ENCODE measurements at regions not wholly inside any gene's neighbourhood (a gene's known extent, or its start where the extent isn't known, plus 50 kb on each side); places are given as distances from the start of the nearest gene placed in this dataset.
A peak's percentile ranks its signal among the peaks of the same experiment; 100 is the strongest.

DNA sequence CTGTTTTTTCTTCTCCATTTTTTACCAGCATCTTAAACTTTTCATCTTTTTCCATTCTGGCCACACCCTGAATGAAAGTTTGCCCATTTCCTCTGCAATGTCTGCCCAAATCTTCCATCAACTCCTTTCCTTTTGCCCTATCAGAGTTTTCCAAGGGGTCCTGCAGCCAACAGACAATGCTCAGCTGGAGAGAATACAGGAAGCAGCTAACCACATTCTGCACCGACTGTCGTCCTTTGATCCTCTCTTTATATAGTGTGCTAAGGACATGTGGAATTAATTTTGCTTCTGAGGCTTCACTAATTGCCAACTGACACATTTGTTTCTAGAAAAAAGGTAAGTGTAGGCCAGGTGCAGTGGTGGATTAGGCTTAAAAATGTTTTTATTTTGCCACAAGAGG, 50.5 kb upstream of the DLX2 start:
- DNase-seq: no peak

DNA sequence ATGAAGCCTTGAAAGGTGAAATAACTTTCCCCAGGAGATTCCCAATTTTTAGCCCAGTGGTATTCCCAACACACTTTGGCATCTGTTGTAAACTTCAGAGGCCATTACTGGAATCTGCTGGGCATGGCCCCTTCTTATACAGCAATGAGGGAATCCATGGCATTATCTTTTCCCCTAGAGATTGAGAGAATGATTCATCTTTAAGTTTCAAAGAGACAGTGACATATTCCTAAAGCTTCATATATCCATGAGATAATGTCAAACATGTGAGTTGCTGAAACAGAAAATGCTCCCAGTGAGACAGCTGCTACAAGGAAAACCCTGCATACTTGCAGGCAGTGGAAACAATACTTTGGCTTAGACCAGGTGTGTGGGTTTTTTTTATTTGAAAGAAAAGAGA, 51.1 kb upstream of the DLX2 start:
- no peak for DNase-seq

DNA sequence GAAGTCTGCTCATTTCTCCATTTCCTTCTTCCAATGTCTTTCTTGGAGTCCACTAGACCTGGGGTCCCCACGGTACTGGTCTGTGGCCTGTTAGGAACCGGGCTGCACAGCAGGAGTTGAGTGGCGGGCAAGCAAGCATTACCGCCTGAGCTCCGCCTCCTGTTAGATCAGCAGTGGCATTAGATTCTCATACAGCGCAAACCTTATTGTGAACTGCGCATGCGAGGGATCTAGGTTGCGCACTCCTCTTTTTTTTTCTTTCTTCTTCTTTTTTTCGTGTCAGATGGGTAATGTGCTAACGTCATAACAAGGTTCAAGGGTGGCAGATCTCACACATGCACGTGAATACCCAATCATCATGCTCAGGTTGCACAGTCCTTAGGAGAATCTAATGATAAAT, 53.1 kb upstream of the DLX2 start:
- no peak for DNase-seq

DNA sequence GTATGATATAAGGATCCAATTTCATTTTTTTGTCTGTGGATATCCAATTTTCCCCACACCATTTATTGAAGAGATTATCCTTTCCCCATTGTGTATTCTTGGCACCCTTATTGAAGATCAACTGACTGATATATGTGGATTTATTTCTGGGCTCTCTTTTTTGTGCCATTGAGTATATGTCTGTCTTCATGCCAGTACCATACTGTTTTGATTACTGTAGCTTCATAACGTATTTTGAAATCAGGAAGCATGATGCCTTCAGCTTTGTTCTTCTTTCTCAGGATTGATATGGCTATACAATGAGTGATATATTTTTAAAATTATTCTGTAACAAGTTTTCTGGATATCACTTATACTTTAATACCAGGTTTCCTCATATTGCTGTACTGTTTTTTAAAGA, 58.1 kb upstream of the DLX2 start:
- DNase-seq: no peak

DNA sequence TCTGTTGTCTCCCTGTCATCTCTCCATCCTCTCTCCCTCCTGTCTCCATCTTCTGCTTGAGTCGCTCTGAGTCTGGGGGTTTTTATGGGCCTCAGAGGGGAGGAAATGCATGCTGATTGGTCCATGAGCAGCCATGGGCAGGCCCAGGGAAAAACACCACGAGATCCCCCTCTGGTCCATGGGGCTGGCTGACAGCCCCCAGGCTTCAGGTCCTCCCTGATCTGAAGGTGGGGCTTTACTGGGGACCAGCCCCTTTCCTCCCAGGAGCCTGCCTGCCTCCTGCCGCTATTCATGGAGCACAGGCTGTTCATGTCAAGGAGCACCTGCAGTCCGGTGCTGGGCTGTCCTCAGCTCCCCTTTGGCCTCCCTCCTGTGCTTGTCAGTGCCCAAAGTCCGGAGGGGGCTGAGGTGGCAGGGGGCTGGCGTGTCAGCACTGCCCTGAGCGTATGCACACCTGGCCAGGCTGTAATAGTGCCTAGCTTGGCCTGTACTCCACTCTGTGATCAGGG, 59.6 kb upstream of the DLX2 start:
- no peak for DNase-seq

DNA sequence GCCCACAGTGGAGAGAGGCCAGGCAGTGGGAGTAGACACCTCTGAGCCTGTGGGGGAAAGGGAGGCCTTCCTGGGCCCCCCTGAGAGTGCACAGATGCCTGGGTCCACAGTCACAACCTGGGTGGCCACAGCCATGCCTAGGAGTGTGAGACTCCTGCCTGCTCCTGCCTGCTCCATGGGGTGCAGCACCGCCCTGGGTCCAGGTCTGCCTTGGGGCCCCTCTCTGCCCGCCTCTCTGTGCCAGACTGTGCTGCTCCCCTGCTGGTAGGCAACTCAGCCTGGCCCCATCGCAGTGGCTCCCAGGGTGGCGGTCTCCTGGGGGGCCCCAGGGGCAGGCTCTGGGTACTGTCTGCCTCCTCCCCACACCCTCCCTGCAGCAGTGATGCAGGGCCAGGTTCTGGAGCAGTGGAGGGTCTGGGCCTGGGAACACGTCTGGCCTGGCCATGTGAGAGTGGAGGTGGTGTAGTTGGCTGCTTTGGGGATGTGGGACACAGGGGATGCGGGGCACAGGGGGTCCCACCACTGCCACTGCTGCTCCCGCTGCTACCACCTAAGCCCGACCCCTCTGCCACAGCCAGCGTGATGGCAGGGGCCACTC, 60.1 kb upstream of the DLX2 start:
- DNase-seq: no peak

DNA sequence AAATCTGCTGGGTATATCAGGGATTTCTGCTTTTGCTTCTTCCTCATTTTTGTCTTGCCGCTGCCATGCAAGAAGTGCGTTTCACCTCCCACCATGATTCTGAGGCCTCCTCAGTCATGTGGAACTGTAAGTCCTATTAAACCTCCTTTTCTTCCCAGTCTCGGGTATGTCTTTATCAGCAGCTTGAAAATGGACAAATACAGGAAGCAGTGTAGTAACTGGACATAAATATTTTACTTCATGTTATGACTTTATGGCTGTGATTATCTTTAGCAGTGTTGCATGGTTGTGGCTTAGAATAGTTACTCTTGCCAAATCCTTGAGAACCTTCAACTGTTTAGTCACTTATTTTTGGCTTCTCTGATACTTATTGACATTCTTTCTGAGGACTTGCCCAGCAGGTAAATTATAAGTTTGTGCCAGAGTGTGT, 66.2 kb upstream of the DLX2 start:
- DNase-seq: no peak

DNA sequence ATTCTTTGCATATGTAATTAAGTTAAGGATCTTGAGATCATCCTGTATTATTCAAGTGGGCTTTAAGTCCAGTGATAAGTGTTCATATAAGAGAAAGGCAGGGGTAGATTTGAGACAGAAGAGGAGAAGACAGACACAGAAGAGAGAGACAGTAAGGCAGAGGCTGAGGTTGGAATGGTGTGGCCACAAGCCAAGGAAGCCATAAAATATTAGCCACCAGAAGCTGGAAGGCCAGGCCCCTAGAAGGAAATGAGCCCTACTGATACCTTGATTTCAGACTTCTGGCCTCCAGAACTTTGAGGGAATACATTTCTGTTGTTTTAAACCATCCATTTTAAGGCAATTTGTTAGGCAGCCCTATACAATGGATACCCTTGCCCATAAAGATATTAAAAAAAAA, 66.9 kb upstream of the DLX2 start:
- DNase-seq: no peak

DNA sequence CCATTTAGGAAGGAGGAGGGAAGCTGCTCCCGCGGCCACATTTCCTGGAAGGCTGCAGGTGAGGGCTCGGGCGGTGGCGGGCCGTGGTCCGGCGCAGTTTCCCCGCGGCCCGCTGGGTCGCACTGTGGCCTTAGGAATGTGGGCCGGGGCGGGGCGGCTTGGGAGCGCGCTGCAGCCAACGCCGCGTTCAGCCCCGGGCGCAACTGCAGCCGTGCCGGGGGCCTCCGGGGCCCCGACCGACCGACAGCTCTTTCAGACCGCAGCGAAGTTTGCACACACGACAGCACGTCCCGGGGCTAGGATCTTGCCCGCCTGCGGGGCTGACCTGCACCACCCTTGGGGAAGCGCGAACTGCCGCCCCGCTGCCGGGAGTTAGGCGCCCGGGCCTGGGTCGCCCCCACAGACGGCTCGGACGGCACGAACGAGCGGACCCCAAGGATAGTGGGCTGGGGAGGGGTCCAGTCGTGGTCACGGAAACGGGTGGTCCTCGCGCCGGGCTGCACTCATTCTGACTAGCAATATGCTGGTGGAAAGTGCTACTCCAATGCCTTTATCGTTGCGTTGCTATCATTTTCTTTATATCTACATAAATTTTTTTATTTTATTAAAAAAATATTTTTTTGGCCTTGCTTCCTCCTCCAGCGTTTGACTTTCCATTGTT, 69.9 kb upstream of the DLX2 start:
- peak; percentile 14 to 94 for DNase-seq

DNA sequence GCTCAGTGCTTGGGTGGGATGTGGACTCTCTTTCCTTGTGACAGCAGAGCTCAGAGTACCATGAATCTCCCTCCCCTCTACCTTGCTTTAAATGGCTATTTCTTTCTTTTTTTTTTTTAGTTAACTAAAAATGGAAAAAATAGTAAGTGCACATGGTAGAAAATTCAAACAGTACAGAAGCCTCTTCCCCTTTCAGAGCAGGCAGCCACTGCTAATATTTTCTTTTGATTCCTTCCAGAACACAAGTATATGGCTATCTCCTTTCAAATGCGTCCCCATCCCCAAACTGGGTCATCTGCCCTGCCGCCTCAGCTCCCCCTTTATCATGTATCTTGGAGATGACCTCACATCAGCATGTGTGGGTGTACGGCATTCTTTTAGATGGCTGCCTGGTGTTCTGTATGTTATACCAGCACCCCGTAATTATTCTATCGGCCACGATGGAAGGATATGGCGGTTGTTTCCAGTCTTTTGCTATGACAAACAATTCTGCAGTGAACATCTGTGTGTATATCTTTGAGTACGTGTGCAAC, 70.5 kb upstream of the DLX2 start:
- DNase-seq: no peak

DNA sequence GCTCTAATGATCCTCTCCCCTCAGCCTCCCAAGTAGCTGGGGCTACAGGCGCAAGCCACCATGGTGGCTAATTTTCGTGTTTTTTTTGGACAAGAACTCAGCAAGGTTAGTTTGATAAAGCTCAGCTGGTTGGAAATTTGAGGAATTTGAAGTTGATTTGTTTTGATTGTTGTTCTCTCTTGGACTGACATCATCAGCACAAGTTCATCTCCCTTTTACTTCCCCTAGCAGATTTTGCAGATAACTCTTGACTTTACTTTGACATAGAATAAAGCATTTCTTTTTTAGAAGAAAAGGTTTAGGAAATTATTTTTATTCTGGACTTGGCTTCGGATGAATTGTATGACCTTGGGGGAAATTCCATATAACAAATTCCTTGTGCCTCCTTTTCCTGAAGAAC, 74.9 kb upstream of the DLX2 start:
- DNase-seq: no peak

DNA sequence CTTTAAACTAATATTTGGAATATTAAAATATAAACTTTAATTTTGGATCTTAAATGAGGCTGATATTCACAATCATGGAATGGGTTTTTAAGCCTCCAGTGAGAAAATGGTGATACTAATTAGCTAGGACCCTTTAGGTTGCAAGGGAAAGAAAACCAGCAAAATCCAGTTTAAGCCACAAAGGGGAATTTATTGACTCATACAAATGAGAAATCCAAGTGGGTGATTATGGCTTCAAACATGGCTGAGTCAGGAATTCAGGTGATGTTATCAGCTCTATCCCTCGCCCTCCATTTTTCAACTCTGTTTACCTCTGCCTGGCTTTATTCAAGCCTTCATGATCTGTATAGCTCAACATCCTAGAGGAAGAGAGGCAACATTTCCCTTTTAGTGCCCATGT, 75.3 kb upstream of the DLX2 start:
- DNase-seq: peak; percentile 34 to 39

DNA sequence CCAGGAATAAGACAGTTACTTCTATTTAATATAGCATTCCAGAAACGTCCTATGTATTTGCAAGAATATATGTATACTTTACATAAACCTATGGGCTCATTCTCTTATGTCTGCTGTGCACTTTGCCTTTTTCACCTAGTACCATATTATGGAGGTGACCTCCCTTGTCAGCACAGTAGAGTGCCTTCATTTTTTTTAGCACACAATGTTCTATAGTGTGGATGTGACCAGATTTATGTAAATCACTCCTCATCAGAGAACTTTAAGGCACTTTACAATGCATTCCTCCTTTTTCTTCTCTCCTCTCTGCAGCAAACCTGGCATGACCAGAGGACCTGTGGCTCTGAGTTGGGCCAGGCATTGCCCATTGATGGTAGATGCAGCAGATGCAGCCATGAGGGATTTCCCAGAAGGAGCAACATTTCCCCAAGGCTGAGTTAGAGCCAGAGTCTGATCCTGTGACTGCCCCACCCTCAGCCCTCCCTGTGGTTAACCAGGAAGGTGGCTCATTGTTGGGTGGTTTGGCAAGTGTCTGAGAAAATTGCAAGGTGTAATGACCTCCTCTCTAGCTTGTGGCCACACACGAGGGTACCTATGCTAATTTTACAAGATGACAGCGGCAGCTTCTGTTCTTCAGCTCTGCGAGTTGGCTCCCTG, 76.5 kb upstream of the DLX2 start:
- DNase-seq: no peak

DNA sequence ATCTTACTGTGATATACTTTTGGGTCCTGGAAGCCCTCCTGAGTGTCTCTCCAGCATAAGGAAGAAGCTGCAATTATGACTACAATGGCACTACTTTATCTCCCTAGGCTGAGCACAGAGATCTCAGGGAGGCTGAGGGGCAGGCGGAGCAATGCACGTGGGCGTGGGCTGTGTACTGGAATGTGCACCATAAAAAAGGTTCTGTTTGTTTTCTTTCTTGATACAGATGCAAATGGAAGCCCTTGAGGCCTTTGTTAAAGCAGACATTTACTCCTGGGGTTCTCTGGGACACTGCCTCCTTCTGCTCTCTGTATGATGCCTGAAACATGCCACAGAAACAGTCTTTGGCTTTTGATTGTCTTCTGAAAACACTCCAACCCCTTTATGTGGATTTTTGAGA, 79.1 kb upstream of the DLX2 start:
- DNase-seq: peak in 1 of 2 experiments; percentile 42

DNA sequence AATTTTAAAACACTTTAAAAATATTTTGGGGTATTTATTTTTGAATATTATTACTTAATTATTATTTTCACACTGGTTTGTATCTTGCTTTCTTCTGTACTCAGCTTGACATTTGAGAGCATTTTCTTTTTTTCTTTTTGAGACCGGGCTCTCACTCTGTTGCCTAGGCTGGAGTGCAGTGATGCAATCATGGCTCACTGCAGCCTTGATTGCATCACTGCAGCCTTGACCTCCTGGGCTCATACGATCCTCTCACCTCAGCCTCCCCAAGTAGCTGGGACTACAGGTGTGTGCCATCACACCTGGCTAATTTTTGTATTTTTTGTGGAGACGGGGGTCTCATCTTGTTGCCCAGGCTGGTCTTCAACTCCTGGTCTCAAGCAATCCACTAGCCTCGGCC, 79.9 kb upstream of the DLX2 start:
- DNase-seq: no peak

DNA sequence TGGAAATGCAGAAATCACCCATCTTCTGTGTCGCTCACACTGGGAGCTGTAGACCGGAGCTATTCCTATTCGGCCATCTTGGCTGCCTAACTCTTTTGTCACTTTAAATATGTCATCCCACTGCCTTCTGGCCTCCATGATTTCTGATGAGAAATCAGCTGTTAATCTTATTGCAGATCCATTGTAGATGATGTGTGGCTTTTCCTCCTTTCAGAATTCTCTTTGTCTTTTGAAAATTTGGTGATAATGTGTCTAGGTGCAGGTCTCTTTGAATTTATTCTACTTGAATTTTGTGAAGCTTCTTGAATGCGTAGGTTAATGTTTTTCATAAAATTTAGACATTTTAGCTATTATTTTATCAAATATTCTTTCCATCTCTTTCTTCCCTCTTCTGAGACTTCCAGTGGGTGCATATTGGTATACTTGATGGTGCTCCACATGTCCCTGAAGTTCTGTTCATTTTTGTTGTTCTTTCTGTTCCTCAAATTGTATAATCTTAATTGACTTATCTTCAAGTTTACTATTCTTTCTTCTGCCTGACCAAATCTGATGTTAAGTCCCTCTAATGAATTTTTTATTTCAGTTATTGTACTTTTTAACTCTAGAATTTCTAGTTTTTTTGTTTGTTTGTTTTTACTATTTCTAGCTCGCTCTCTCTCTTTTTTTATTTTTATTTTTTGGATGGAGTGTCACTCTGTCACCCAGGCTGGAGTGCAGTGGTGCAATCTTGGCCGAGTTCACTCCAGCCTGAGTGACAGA, 90.8 kb upstream of the DLX2 start:
- DNase-seq: no peak

DNA sequence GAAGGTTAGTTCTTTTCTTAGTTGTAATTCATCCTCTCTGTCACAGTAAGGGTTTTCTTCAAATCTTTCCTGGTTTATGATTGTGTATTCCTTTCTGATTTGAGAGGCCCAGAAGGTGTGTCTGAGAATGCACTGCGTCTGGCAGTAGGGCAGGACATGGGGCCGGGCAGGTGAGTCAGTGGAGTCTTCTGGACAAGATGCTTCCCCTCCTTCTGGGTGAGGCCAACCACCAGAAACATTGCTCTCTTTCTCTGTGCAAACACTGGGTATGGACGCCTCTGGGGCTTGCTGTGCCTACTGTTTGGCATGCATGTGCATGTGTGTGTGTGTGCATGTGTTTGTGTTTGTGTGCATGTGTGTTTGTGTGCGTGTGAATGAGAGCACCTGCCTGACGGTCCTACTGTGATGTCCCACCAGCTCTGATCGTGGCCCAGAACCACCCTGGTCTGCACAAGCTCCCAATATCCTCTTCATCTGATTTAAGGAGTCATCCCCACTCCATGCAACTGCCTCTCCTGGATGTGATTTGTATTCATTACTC, 93.2 kb upstream of the DLX2 start:
- no peak for DNase-seq

DNA sequence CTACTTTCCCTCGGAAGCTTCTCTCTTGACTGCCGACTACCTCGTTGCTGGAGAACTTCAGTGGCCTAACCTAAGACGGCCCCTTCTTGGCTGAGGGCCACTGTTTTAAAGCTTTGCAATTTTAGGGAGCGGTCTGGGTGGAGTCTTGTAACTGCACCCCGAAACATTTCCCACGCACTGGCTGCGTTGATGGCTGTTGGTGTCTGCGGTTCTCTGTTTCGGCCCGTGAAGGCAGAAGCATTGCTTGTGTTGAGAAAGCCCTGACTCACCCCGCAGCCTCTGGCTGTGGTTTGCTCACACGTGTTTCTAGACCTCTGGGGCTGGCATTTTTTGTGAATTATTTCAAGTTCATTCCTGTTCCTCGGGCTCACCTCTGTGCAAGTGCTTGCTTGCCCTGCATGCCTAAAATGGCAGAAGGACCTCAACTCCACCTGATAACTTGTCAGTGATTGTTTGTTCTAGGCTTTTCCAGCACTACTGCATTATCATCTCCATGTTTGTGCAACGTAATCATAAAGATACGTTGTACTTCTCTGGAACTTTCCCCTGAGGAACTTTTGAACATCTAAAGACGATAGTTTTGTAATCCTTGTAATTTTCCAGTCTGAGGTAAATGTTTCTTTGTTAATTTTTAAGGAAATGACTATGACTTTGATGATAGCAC, 94.2 kb upstream of the DLX2 start:
- DNase-seq: no peak

DNA sequence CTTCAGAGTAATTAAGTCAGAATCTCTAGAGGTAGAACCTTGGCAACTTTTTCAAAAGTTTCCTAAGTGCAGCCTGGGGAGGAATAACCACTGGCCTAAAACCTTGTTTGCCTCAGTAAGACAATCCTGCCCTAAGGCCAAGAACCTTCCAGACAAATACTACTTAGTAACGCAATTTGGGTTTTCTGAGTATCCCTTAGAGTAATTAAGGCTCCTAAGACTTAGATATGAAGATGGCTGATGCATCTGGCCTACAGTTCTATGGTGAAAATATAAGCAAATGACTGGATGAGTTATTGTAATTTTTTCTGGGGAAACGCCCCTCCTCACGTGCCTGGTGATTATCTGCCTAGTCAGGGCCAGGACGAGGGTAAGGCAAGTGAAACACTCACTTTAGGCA, 95.7 kb upstream of the DLX2 start:
- no peak for DNase-seq

DNA sequence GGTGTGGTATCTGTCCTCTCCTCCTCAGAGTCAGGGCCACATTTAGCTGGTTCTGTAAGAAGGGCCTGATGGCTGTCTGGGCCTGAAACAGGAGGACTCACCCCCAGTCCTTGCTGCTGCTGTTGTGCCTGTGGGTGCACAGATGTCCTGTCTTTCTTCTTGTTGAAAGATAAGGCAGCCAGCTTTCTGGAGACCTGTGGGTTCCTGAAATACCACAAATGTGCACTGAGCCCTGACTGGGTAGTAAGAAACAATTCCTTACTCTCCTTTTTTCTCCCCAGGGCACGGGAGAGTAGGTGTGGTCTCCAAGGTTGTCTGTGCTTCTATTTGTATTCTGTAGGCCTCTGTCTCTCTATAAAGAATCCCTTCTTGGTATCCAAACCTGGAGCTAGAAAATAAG, 96.2 kb upstream of the DLX2 start:
- DNase-seq: no peak

DNA sequence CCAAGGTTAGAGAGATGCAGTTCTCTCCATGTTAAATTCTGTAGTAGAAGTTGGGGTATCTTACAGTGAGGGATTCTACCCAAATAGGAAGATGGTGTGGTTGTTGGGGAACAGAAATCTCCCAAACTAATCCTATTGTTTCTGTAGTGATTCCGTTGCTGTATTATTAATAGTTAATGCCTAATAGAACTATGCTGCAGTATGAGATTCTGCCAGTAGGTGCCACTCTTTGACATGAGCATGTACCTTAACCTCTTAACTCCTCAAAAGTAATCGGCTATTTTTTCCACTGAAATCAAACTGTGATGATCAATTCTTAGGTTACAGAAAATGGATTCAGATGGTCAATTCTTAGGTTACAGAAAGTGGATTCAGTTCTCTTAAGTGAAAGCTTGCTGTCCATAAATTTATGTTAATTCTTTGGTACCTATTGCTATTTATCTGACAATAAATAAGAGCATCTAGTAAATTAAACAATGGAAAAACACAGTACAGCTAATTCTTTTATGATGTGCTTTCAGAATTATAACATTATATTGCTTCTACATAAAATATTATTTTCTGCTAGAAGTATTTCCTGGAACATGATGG, 97.9 kb upstream of the DLX2 start:
- peak in 1 of 2 experiments; percentile 57 for DNase-seq

DNA sequence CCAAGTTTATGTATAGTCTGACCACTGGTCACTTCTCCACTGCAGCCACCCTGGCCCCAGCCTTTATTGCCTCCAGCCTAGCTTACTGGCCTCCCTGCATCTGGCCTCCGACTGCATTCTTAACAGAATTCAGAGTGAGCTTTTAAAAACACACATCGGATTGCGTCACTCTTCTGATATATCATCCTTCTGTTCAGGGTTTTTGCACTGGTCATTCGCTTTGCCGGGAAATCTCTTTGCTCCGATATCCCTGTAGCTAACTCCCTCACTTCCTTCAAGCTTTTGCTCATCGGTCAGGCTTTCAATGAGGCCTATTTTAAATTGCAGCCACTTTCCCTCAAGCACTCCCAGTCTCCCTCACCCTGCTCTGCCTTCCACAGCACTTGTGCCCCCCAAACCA, 101.6 kb upstream of the DLX2 start:
- no peak for DNase-seq
